DND-41 (cell line): ENCODE measurements at regions not wholly inside any gene's neighbourhood (a gene's known extent, or its start where the extent isn't known, plus 50 kb on each side); places are given as distances from the start of the nearest gene placed in this dataset.

Source experiments
- ATAC-seq: fragments of 200-7000 bp; cut with Tn5 transposase; 3 replicates; pipeline ENCODE4 v1.9.1; 2021; ENCODE audit warnings: low read depth; ENCODE audit not compliant: insufficient read depth
- DNase-seq: peaks from one replicate; pipeline ENCODE4 v3.0.0-alpha.2; 2020
- H2AFZ ChIP-seq: 2 replicates; pipeline ENCODE4 v1.6.0; 2012; ENCODE audit warnings: low read depth, low read length
- H3K27ac ChIP-seq: 2 replicates; pipeline ENCODE4 v1.5.1; 2012; ENCODE audit warnings: low read length, inconsistent platforms
- H3K27me3 ChIP-seq: fragments of 200-600 bp; sonication (generic); 2 replicates; pipeline ENCODE4 v1.6.0; 2012; ENCODE audit warnings: low read length, mild to moderate bottlenecking, inconsistent platforms; ENCODE audit not compliant: insufficient read depth, poor library complexity
- H3K36me3 ChIP-seq: 2 replicates; pipeline ENCODE4 v1.5.1; 2012; ENCODE audit warnings: low read length, inconsistent platforms; ENCODE audit not compliant: insufficient read depth
- H3K4me1 ChIP-seq: 2 replicates; pipeline ENCODE4 v1.5.1; 2012; ENCODE audit warnings: mild to moderate bottlenecking, low read length; ENCODE audit not compliant: insufficient read depth
- H3K4me2 ChIP-seq: 2 replicates; pipeline ENCODE4 v1.6.0; 2012; ENCODE audit warnings: mild to moderate bottlenecking, moderate library complexity, low read length, inconsistent platforms; ENCODE audit not compliant: insufficient read depth
- H3K4me3 ChIP-seq, 2 experiments: fragments of 200-600 bp in 1 of 2; shearing (Covaris generic) in 1 of 2; 2 replicates each; pipeline ENCODE4 v1.5.1; 2012 to 2016; ENCODE audit warnings: inconsistent platforms in 2 of 2, low read length in 2 of 2, mild to moderate bottlenecking in 2 of 2, low read depth in 1 of 2, moderate library complexity in 1 of 2
- H3K79me2 ChIP-seq: 2 replicates; pipeline ENCODE4 v1.6.0; 2012; ENCODE audit warnings: low read length, inconsistent platforms; ENCODE audit not compliant: insufficient read depth
- H3K9ac ChIP-seq: 2 replicates; pipeline ENCODE4 v1.6.0; 2012; ENCODE audit warnings: low read depth, mild to moderate bottlenecking, inconsistent platforms, low read length, moderate library complexity
- H3K9me3 ChIP-seq: 2 replicates; pipeline ENCODE4 v1.5.1; 2012; ENCODE audit warnings: low read length, moderate library complexity, mild to moderate bottlenecking, inconsistent platforms; ENCODE audit not compliant: insufficient read depth, severe bottlenecking
- H4K20me1 ChIP-seq: 2 replicates; pipeline ENCODE4 v1.6.0; 2012; ENCODE audit warnings: low read length; ENCODE audit not compliant: insufficient read depth
- CTCF ChIP-seq: IDR thresholded peaks from 2 replicates; pipeline ENCODE4 v1.5.1; 2012; ENCODE audit warnings: borderline replicate concordance, low read length, moderate library complexity, mild to moderate bottlenecking; ENCODE audit not compliant: poor library complexity, severe bottlenecking; ENCODE audit errors: extremely low read depth
- EZH2 ChIP-seq: IDR thresholded peaks from 3 replicates; pipeline ENCODE4 v1.6.1; 2012; ENCODE audit warnings: borderline replicate concordance, low read depth, mild to moderate bottlenecking, moderate library complexity, low read length, inconsistent platforms; ENCODE audit not compliant: severe bottlenecking

DNA sequence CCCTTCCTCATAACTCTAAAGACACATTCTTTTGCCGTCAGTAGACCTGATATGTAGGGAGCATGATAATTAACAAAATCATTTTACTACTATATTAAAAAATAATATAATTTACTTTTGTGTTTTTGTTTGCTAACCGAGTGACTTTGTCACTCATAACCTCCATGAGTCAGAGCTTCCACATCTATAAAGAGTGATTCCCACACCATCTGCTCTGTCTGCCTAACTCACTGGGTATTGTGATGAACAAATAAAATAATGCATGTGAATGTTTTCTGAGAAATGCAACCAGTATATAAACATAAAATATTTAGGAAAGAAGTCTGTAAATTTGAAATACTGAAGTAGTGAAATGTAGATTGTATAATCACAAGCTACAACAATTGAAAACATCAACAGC lies 123.4 kb upstream of the DSEL start:
- Histone ChIP-seq H3K4me2 (no peak overlapping the region), H3K27me3 (no peaks in the 10 kb centered on the region), H3K79me2 (no peaks in the 10 kb centered on the region), H3K4me3 (no peak overlapping the region), H3K27ac (no peak overlapping the region), H3K9ac (no peak overlapping the region), H3K9me3 (no peaks in the 10 kb centered on the region), H2AFZ (no peak overlapping the region), H3K36me3 (no peaks in the 10 kb centered on the region), H4K20me1 (no peaks in the 10 kb centered on the region), H3K4me1 (no peaks in the 10 kb centered on the region)
- DNase-seq, result no peak
- no peak for TF ChIP-seq CTCF
- no peak for TF ChIP-seq EZH2
- ATAC-seq, result no peak

GRCh38 chr18:67636597-67637385 lies 120.3 kb upstream of the DSEL start:
- Histone ChIP-seq H3K27ac (no peak overlapping the region), H3K36me3 (no peaks in the 10 kb centered on the region), H3K27me3 (no peaks in the 10 kb centered on the region), H4K20me1 (no peaks in the 10 kb centered on the region), H3K4me3 (no peak overlapping the region), H3K79me2 (no peaks in the 10 kb centered on the region), H3K4me1 (no peaks in the 10 kb centered on the region), H3K4me2 (no peak overlapping the region), H2AFZ (no peak overlapping the region), H3K9me3 (no peaks in the 10 kb centered on the region), H3K9ac (no peak overlapping the region)
- no peak for TF ChIP-seq CTCF
- TF ChIP-seq EZH2, result no peak
- ATAC-seq (no peak), DNase-seq (no peak)

DNA sequence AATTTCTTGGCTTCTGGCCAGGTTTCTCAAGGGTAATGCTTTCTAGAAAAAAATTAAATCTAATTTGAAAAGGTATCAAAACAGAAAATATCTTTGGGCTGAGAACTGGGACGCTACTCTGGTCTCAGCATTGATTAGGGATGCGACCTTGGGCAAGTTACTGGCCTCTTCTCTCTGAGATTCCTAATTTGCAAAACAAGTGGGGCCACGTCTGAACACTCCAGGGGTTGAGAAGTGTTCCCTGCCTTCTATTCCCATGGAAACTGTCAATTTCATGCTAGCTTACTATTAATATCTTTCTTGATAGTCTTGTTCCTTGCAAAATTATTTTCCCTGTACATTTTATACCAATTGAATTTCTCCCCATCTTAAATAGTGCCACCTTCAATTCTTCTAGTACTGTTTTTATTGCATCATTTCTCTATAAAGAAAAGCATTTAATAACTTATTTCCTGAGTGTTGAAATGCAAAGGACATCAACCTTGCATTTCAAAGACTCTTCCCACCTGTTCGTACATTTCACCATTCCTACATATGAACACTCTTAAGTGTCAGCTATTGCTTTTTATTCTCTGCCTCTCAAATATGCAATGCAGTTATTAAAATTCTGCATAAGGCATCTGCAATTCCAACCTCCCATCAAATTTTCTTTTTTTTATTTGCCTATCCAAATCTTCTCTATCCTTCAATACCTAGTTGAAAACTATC lies 118.3 kb upstream of the DSEL start:
- no peaks in the 10 kb centered on the region for H3K27me3 ChIP-seq
- no peaks in the 10 kb centered on the region for H4K20me1 ChIP-seq
- no peak for TF ChIP-seq CTCF
- TF ChIP-seq EZH2, result no peak
- no peaks in the 10 kb centered on the region for H3K4me1 ChIP-seq
- no peaks in the 10 kb centered on the region for H3K79me2 ChIP-seq
- no peak overlapping the region for H2AFZ ChIP-seq
- H3K4me2 ChIP-seq, result no peak overlapping the region
- H3K36me3 ChIP-seq, result no peaks in the 10 kb centered on the region
- no peak for ATAC-seq
- H3K27ac ChIP-seq, result no peak overlapping the region
- H3K9me3 ChIP-seq, result no peaks in the 10 kb centered on the region
- H3K9ac ChIP-seq, result no peak overlapping the region
- no peak overlapping the region for H3K4me3 ChIP-seq
- DNase-seq, result no peak
